HG02623 (cell line): ENCODE measurements at regions not wholly inside any gene's neighbourhood (a gene's known extent, or its start where the extent isn't known, plus 50 kb on each side); places are given as distances from the start of the nearest gene placed in this dataset.

ENCODE experiments used
- ATAC-seq: cut with Tn5 transposase; IDR thresholded peaks from one replicate; pipeline ENCODE4 v1.9.1; 2021; ENCODE audit warnings: moderate library complexity; ENCODE audit not compliant: unreplicated experiment

- no peak for ATAC-seq
Observed at GRCh38 chr13:99827011-99827772, 144.4 kb downstream of the ZIC5 start.

GRCh38 chr13:99823961-99824360 is 147.6 kb downstream of the ZIC5 start:
- ATAC-seq: no peak

GRCh38 chr13:99822820-99823219 is 148.7 kb downstream of the ZIC5 start:
- ATAC-seq: no peak

GRCh38 chr13:99821741-99822140 is 149.8 kb downstream of the ZIC5 start:
- ATAC-seq: no peak

GRCh38 chr13:99819967-99820366 is 151.6 kb downstream of the ZIC5 start:
- no peak for ATAC-seq

- no peak for ATAC-seq
Observed at GRCh38 chr13:99816321-99816720, 155.2 kb downstream of the ZIC5 start.

GRCh38 chr13:99813336-99814095 is 158.1 kb downstream of the ZIC5 start:
- ATAC-seq: no peak

- no peak for ATAC-seq
Observed at GRCh38 chr13:99812625-99813024, 158.9 kb downstream of the ZIC5 start.

- ATAC-seq: no peak
Observed at GRCh38 chr13:99811067-99811700, 160.4 kb downstream of the ZIC5 start.

- no peak for ATAC-seq
Observed at GRCh38 chr13:99809926-99810325, 161.6 kb downstream of the ZIC5 start.

- no peak for ATAC-seq
Observed at GRCh38 chr13:99809496-99809895, 162.1 kb downstream of the ZIC5 start.

GRCh38 chr13:99808786-99809185 is 162.8 kb downstream of the ZIC5 start:
- ATAC-seq: no peak

GRCh38 chr13:99806671-99807070 is 164.9 kb downstream of the ZIC5 start:
- ATAC-seq: no peak

- no peak for ATAC-seq
Observed at GRCh38 chr13:99805361-99805760, 166.2 kb downstream of the ZIC5 start.

- ATAC-seq: no peak
Observed at GRCh38 chr13:99803141-99803540, 168.4 kb downstream of the ZIC5 start.

GRCh38 chr13:99802416-99802815 is 169.2 kb downstream of the ZIC5 start:
- no peak for ATAC-seq

GRCh38 chr13:99800951-99801350 is 170.6 kb downstream of the ZIC5 start:
- no peak for ATAC-seq

- ATAC-seq: no peak
Observed at GRCh38 chr13:99800011-99800410, 171.6 kb downstream of the ZIC5 start.

- ATAC-seq: no peak
Observed at GRCh38 chr13:99798756-99799155, 172.8 kb downstream of the ZIC5 start.

GRCh38 chr13:99797691-99798090 is 173.9 kb downstream of the ZIC5 start:
- ATAC-seq: no peak

- no peak for ATAC-seq
Observed at GRCh38 chr13:99796175-99796819, 175.3 kb downstream of the ZIC5 start.
